OCI-LY7 (cell line): ENCODE measurements at regions not wholly inside any gene's neighbourhood (a gene's known extent, or its start where the extent isn't known, plus 50 kb on each side); places are given as distances from the start of the nearest gene placed in this dataset.

Experiments used
- BruUV-seq: library from RNA; stranded (reverse); fragments of 400-500 nt; replicated peaks from 2 replicates; lab custom pipeline; 2021; lab: Mats Ljungman, UMichigan
- CTCF ChIA-PET: fragments of 300-600 bp; sonication (Branson Sonifier 250); formaldehyde crosslinking; loops from one replicate; lab custom pipeline; 2022; ENCODE audit warnings: antibody characterized with exemption; ENCODE audit not compliant: unreplicated experiment; lab: Charles Lee
- POLR2A ChIA-PET: fragments of 300-600 bp; sonication (Branson Sonifier 250); formaldehyde crosslinking; loops from one replicate; lab custom pipeline; 2022; ENCODE audit warnings: antibody characterized with exemption; lab: Charles Lee
- DNase-seq: peaks from one replicate; pipeline ENCODE4 v3.0.0-alpha.2; 2015; ENCODE audit warnings: low spot score
- H2AFZ ChIP-seq: fragments of 200-600 bp; sonication (generic), shearing (Covaris generic); 2 replicates; pipeline ENCODE4 v1.6.1; 2014; ENCODE audit warnings: mild to moderate bottlenecking, antibody characterized with exemption, low read length, moderate library complexity
- H3K27ac ChIP-seq: fragments of 200-600 bp; sonication (generic); 2 replicates; pipeline ENCODE4 v1.5.1; 2014; ENCODE audit warnings: mixed run types, low read depth, mild to moderate bottlenecking, moderate library complexity, low read length, inconsistent platforms; ENCODE audit not compliant: poor library complexity, severe bottlenecking
- H3K36me3 ChIP-seq: fragments of 200-600 bp; sonication (generic); 2 replicates; pipeline ENCODE4 v1.6.1; 2014; ENCODE audit warnings: mild to moderate bottlenecking, antibody characterized with exemption, low read length, moderate library complexity, mixed read lengths; ENCODE audit not compliant: insufficient read depth
- H3K4me1 ChIP-seq: fragments of 200-600 bp; sonication (generic); 2 replicates; pipeline ENCODE4 v1.5.1; 2014; ENCODE audit warnings: mild to moderate bottlenecking, low read length; ENCODE audit not compliant: insufficient read depth, poor library complexity, severe bottlenecking
- H3K4me2 ChIP-seq: fragments of 200-600 bp; sonication (generic); 2 replicates; pipeline ENCODE4 v1.6.1; 2014; ENCODE audit warnings: mild to moderate bottlenecking, low read length
- H3K4me3 ChIP-seq: fragments of 200-600 bp; sonication (generic); 2 replicates; pipeline ENCODE4 v1.5.1; 2014; ENCODE audit warnings: mild to moderate bottlenecking, low read depth, low read length; ENCODE audit not compliant: poor library complexity, severe bottlenecking
- H3K79me2 ChIP-seq: fragments of 200-600 bp; sonication (generic); 2 replicates; pipeline ENCODE4 v1.6.1; 2016; ENCODE audit warnings: low read depth, mild to moderate bottlenecking, low read length, moderate library complexity, mixed read lengths; ENCODE audit not compliant: insufficient read depth
- H3K9me2 ChIP-seq: fragments of 200-600 bp; sonication (generic); 2 replicates; pipeline ENCODE4 v1.6.1; 2016; ENCODE audit warnings: mild to moderate bottlenecking, low read length, mixed read lengths; ENCODE audit not compliant: insufficient read depth
- H3K9me3 ChIP-seq: fragments of 200-600 bp; sonication (generic); 2 replicates; pipeline ENCODE4 v1.6.1; 2014; ENCODE audit warnings: mild to moderate bottlenecking, mixed run types, low read length, mixed read lengths
- H4K20me1 ChIP-seq: fragments of 200-600 bp; sonication (generic); 2 replicates; pipeline ENCODE4 v1.6.1; 2014; ENCODE audit warnings: mild to moderate bottlenecking, antibody characterized with exemption, low read length, moderate library complexity, mixed read lengths; ENCODE audit not compliant: insufficient read depth
- EZH2phosphoT487 ChIP-seq: fragments of 200-600 bp; sonication (generic); IDR thresholded peaks from 2 replicates; pipeline ENCODE4 v1.6.1; 2018; ENCODE audit warnings: low read depth, borderline replicate concordance, mild to moderate bottlenecking, mixed run types, antibody characterized with exemption, low read length, moderate library complexity, mixed read lengths
- intact Hi-C: fragments of 100-400 bp; cut with micrococcal nuclease; formaldehyde crosslinking; loops from one replicate; pipeline ENCODE4 v1.10.0; 2022; ENCODE audit not compliant: unreplicated experiment
- TF ChIP-seq, protein P1 (sequence below): fragments of 200-600 bp; sonication (generic); conservative IDR thresholded peaks from 2 replicates; pipeline ENCODE4 v1.5.1; 2014; ENCODE audit warnings: mild to moderate bottlenecking, antibody characterized with exemption, low read length, moderate library complexity, mixed read lengths

GRCh38 chr20:7352165-7352564, 584.7 kb downstream of the BMP2 start:
- Histone ChIP-seq H3K27ac (no peak overlapping the region), H4K20me1 (no peaks in the 10 kb centered on the region), H3K9me3 (no peaks in the 10 kb centered on the region), H3K79me2 (no peaks in the 10 kb centered on the region), H3K4me2 (no peak overlapping the region), H3K36me3 (no peaks in the 10 kb centered on the region), H3K4me3 (no peak overlapping the region), H3K9me2 (no peaks in the 10 kb centered on the region), H3K4me1 (no peaks in the 10 kb centered on the region), H2AFZ (no peak overlapping the region)
- DNase-seq, result no peak
- ChIA-PET POLR2A (no interaction called here), CTCF (no interaction called here)
- intact Hi-C loops, result no loop called here
- BruUV-seq, result no TSS peak
- TF ChIP-seq, protein P1, sequence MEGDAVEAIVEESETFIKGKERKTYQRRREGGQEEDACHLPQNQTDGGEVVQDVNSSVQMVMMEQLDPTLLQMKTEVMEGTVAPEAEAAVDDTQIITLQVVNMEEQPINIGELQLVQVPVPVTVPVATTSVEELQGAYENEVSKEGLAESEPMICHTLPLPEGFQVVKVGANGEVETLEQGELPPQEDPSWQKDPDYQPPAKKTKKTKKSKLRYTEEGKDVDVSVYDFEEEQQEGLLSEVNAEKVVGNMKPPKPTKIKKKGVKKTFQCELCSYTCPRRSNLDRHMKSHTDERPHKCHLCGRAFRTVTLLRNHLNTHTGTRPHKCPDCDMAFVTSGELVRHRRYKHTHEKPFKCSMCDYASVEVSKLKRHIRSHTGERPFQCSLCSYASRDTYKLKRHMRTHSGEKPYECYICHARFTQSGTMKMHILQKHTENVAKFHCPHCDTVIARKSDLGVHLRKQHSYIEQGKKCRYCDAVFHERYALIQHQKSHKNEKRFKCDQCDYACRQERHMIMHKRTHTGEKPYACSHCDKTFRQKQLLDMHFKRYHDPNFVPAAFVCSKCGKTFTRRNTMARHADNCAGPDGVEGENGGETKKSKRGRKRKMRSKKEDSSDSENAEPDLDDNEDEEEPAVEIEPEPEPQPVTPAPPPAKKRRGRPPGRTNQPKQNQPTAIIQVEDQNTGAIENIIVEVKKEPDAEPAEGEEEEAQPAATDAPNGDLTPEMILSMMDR, result no peak
- no peak for TF ChIP-seq EZH2phosphoT487

DNA sequence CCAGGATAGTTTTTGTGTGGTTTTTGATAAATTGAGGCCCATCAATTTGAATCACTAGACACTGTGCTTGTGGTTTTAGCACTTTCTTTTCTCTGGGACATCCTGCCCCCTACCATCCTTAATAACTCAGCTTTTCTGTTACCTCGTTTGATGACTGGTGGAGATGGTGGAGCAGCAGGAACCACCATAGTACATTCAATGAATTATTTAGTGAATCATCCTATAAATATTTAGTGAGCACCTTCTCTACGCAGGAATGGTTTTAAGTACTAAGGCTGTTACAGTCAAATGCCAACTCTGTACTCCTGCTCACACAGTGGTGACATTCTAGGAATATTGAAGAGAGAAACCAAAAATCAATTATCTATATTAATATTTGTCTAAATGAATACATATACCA, 585.2 kb downstream of the HAO1 start:
- Histone ChIP-seq H3K27ac (no peak overlapping the region), H3K4me2 (no peak overlapping the region), H4K20me1 (no peaks in the 10 kb centered on the region), H3K4me3 (no peak overlapping the region), H3K4me1 (no peaks in the 10 kb centered on the region), H3K79me2 (no peaks in the 10 kb centered on the region), H3K36me3 (no peaks in the 10 kb centered on the region), H2AFZ (no peak overlapping the region), H3K9me3 (no peaks in the 10 kb centered on the region), H3K9me2 (no peaks in the 10 kb centered on the region)
- BruUV-seq, result no TSS peak
- TF ChIP-seq EZH2phosphoT487, result no peak
- TF ChIP-seq, protein P1, result no peak
- CTCF ChIA-PET, result no interaction called here
- intact Hi-C loops, result no loop called here
- DNase-seq, result no peak
- POLR2A ChIA-PET, result no interaction called here

DNA sequence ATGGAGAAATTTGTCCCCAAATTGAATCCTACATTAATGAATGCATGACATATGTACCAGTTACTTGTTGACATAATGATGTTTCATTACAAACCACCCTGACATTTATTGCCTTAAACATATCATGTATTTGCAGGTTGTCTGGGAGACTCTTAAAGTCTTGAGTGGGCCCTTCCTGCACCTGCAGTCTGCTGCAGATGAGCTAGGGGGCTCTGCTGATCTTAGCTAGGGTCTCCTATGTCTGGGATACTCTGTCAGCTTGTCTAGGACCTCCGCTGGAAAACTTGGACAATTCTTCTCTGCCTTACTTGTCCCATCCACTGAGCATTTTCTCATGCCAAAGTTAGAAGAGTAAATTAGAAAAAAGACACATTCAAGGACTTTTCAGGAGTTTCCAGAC, 581.6 kb downstream of the HAO1 start:
- no peak overlapping the region for H3K4me2 ChIP-seq

More for the DNA sequence above, 581.6 kb downstream of the HAO1 start:
- TF ChIP-seq, protein P1, result peak; percentile 69
- TF ChIP-seq EZH2phosphoT487, result no peak
- no TSS peak for BruUV-seq
- Histone ChIP-seq H3K4me1 (no peaks in the 10 kb centered on the region), H2AFZ (no peak overlapping the region), H3K36me3 (no peaks in the 10 kb centered on the region), H4K20me1 (no peaks in the 10 kb centered on the region), H3K27ac (no peak overlapping the region), H3K9me3 (no peaks in the 10 kb centered on the region), H3K9me2 (no peaks in the 10 kb centered on the region), H3K4me3 (no peak overlapping the region), H3K79me2 (no peaks in the 10 kb centered on the region)
- ChIA-PET CTCF (no interaction called here), POLR2A (no interaction called here)
- peak; percentile 31 for DNase-seq
- intact Hi-C loops, result loop anchor here (1.0 kb wide), 1 partner anchor 501 kb away; no protein-coding TSS in a partner anchor
